SH-SY5Y (cell line): ENCODE measurements at regions not wholly inside any gene's neighbourhood (a gene's known extent, or its start where the extent isn't known, plus 50 kb on each side); places are given as distances from the start of the nearest gene placed in this dataset.

ENCODE experiments used
- GATA2 ChIP-seq: IDR thresholded peaks from 2 replicates; pipeline ENCODE4 v1.6.1; 2011; ENCODE audit warnings: mild to moderate bottlenecking, low read depth, low read length
- GATA3 ChIP-seq: IDR thresholded peaks from 2 replicates; pipeline ENCODE4 v1.6.1; 2011; ENCODE audit warnings: low read depth, mild to moderate bottlenecking, low read length, moderate library complexity

GRCh38 chr5:135108992-135109391, 75.0 kb upstream of the PITX1 start:
- TF ChIP-seq GATA3, result no peak
- no peak for TF ChIP-seq GATA2
